AG09309 (cell line): ENCODE measurements at regions not wholly inside any gene's neighbourhood (a gene's known extent, or its start where the extent isn't known, plus 50 kb on each side); places are given as distances from the start of the nearest gene placed in this dataset.

Experiments used
- DNase-seq: peaks from one replicate; pipeline ENCODE4 v3.0.0-alpha.2; 2010; ENCODE audit warnings: low read depth
- H3K4me3 ChIP-seq: 2 replicates; pipeline ENCODE4 v1.5.1; 2011; ENCODE audit warnings: mild to moderate bottlenecking, low read depth, low read length, moderate library complexity; ENCODE audit not compliant: control insufficient read depth
- CTCF ChIP-seq: IDR thresholded peaks from 2 replicates; pipeline ENCODE4 v1.5.1; 2011; ENCODE audit warnings: mild to moderate bottlenecking, low read depth, low read length, inconsistent platforms; ENCODE audit not compliant: insufficient read depth, control insufficient read depth; ENCODE audit errors: missing control alignments

GRCh38 chr12:34526946-34527345, 504.6 kb downstream of the ALG10 start:
- H3K4me3 ChIP-seq = no peak overlapping the region
- no peak for TF ChIP-seq CTCF
- no peak for DNase-seq

- DNase-seq = no peak
- no peak for TF ChIP-seq CTCF
- no peak overlapping the region for H3K4me3 ChIP-seq
Measured at GRCh38 chr12:34547276-34547675, 525.0 kb downstream of the ALG10 start.

GRCh38 chr12:34591966-34592365, 569.7 kb downstream of the ALG10 start:
- no peak overlapping the region for H3K4me3 ChIP-seq
- no peak for DNase-seq
- TF ChIP-seq CTCF = no peak

GRCh38 chr12:34595749-34596733, 573.7 kb downstream of the ALG10 start:
- no peak for TF ChIP-seq CTCF
- H3K4me3 ChIP-seq = no peak overlapping the region
- DNase-seq = no peak

GRCh38 chr12:34597548-34598351, 575.5 kb downstream of the ALG10 start:
- no peak for DNase-seq
- no peak overlapping the region for H3K4me3 ChIP-seq
- no peak for TF ChIP-seq CTCF

- DNase-seq = no peak
- TF ChIP-seq CTCF = no peak
- H3K4me3 ChIP-seq = no peak overlapping the region
Measured at GRCh38 chr12:34598352-34598827, 576.1 kb downstream of the ALG10 start.
